HG02840 (cell line): ENCODE measurements at regions not wholly inside any gene's neighbourhood (a gene's known extent, or its start where the extent isn't known, plus 50 kb on each side); places are given as distances from the start of the nearest gene placed in this dataset.

ENCODE experiments used
- ATAC-seq: cut with Tn5 transposase; IDR thresholded peaks from one replicate; pipeline ENCODE4 v1.9.1; 2021; ENCODE audit warnings: mild to moderate bottlenecking, moderate library complexity, moderate number of reproducible peaks; ENCODE audit not compliant: unreplicated experiment, low FRiP score

- ATAC-seq: no peak
These were observed 489.4 kb upstream of the SORCS1 start for GRCh38 chr10:107653832-107654287.

GRCh38 chr10:107650939-107651338 lies 486.4 kb upstream of the SORCS1 start:
- ATAC-seq: no peak

GRCh38 chr10:107649249-107649648 lies 484.7 kb upstream of the SORCS1 start:
- no peak for ATAC-seq

GRCh38 chr10:107647462-107647861 lies 483.0 kb upstream of the SORCS1 start:
- no peak for ATAC-seq

GRCh38 chr10:107631876-107632275 lies 467.4 kb upstream of the SORCS1 start:
- ATAC-seq: no peak

- ATAC-seq: no peak
These were observed 462.4 kb upstream of the SORCS1 start for GRCh38 chr10:107626862-107627261.

GRCh38 chr10:107623292-107623691 lies 458.8 kb upstream of the SORCS1 start:
- no peak for ATAC-seq

GRCh38 chr10:107619139-107619538 lies 454.6 kb upstream of the SORCS1 start:
- no peak for ATAC-seq

GRCh38 chr10:107618504-107618994 lies 454.0 kb upstream of the SORCS1 start:
- ATAC-seq: no peak

- ATAC-seq: no peak
These were observed 452.2 kb upstream of the SORCS1 start for GRCh38 chr10:107616463-107617410.

- ATAC-seq: no peak
These were observed 451.5 kb upstream of the SORCS1 start for GRCh38 chr10:107616031-107616430.

- no peak for ATAC-seq
These were observed 450.6 kb upstream of the SORCS1 start for GRCh38 chr10:107614939-107615685.

- no peak for ATAC-seq
These were observed 446.6 kb upstream of the SORCS1 start for GRCh38 chr10:107611115-107611514.

GRCh38 chr10:107589081-107589480 lies 424.6 kb upstream of the SORCS1 start:
- no peak for ATAC-seq

- no peak for ATAC-seq
These were observed 421.1 kb upstream of the SORCS1 start for GRCh38 chr10:107585630-107586029.

GRCh38 chr10:107583974-107584373 lies 419.5 kb upstream of the SORCS1 start:
- ATAC-seq: no peak

- ATAC-seq: no peak
These were observed 415.5 kb upstream of the SORCS1 start for GRCh38 chr10:107579970-107580369.

- no peak for ATAC-seq
These were observed 412.7 kb upstream of the SORCS1 start for GRCh38 chr10:107577221-107577620.

GRCh38 chr10:107576746-107577145 lies 412.2 kb upstream of the SORCS1 start:
- no peak for ATAC-seq

GRCh38 chr10:107565014-107565413 lies 400.5 kb upstream of the SORCS1 start:
- ATAC-seq: no peak

GRCh38 chr10:107561136-107561650 lies 396.7 kb upstream of the SORCS1 start:
- ATAC-seq: no peak
